OCI-LY1 (cell line): ENCODE measurements at regions not wholly inside any gene's neighbourhood (a gene's known extent, or its start where the extent isn't known, plus 50 kb on each side); places are given as distances from the start of the nearest gene placed in this dataset.

Experiments used
- H2AFZ ChIP-seq: fragments of 200-600 bp; sonication (generic), shearing (Covaris generic); 2 replicates; pipeline ENCODE4 v1.6.0; 2014; ENCODE audit warnings: antibody characterized with exemption, mild to moderate bottlenecking, low read length
- H3F3A ChIP-seq: fragments of 200-600 bp; sonication (generic), shearing (Covaris generic); 2 replicates; pipeline ENCODE4 v1.6.0; 2014; ENCODE audit warnings: mild to moderate bottlenecking, antibody characterized with exemption, low read length, moderate library complexity; ENCODE audit not compliant: insufficient read depth
- H3K27ac ChIP-seq: fragments of 200-600 bp; sonication (generic); 2 replicates; pipeline ENCODE4 v1.5.1; 2014; ENCODE audit warnings: low read length, mixed run types, mild to moderate bottlenecking, low read depth; ENCODE audit not compliant: poor library complexity, severe bottlenecking
- H3K27me3 ChIP-seq: fragments of 200-600 bp; sonication (generic); 2 replicates; pipeline ENCODE4 v1.6.0; 2014; ENCODE audit warnings: antibody characterized with exemption, mild to moderate bottlenecking, low read length, moderate library complexity; ENCODE audit not compliant: insufficient read depth
- H3K36me3 ChIP-seq: fragments of 200-600 bp; sonication (generic); 2 replicates; pipeline ENCODE4 v1.6.1; 2014; ENCODE audit warnings: mild to moderate bottlenecking, antibody characterized with exemption, low read length, moderate library complexity, mixed read lengths; ENCODE audit not compliant: insufficient read depth
- H3K4me1 ChIP-seq: fragments of 200-600 bp; sonication (generic); 2 replicates; pipeline ENCODE4 v1.5.1; 2014; ENCODE audit warnings: mild to moderate bottlenecking, low read length, moderate library complexity; ENCODE audit not compliant: insufficient read depth, severe bottlenecking
- H3K4me2 ChIP-seq: fragments of 200-600 bp; sonication (generic), shearing (Covaris generic); 2 replicates; pipeline ENCODE4 v1.6.1; 2014; ENCODE audit warnings: low read length
- H3K4me3 ChIP-seq: fragments of 200-600 bp; sonication (generic); 2 replicates; pipeline ENCODE4 v1.5.1; 2014; ENCODE audit warnings: low read length, low read depth, mild to moderate bottlenecking, mixed read lengths; ENCODE audit not compliant: poor library complexity, severe bottlenecking
- H3K79me2 ChIP-seq: fragments of 200-600 bp; shearing (Covaris generic); 2 replicates; pipeline ENCODE4 v1.6.1; 2016; ENCODE audit warnings: mixed run types, low read length, mixed read lengths; ENCODE audit not compliant: insufficient read depth
- H3K9ac ChIP-seq: fragments of 200-600 bp; sonication (generic), shearing (Covaris generic); 2 replicates; pipeline ENCODE4 v1.6.1; 2014; ENCODE audit warnings: mild to moderate bottlenecking, low read length, mixed read lengths
- H3K9me2 ChIP-seq: fragments of 200-600 bp; sonication (generic), shearing (Covaris generic); 2 replicates; pipeline ENCODE4 v1.6.1; 2014; ENCODE audit warnings: low read depth, mild to moderate bottlenecking, low read length, mixed read lengths
- H3K9me3 ChIP-seq: fragments of 200-600 bp; shearing (Covaris generic); 2 replicates; pipeline ENCODE4 v1.6.1; 2014; ENCODE audit warnings: low read length, mixed read lengths
- H4K20me1 ChIP-seq: fragments of 200-600 bp; sonication (generic), shearing (Covaris generic); 2 replicates; pipeline ENCODE4 v1.6.0; 2016; ENCODE audit warnings: mild to moderate bottlenecking, low read length; ENCODE audit not compliant: insufficient read depth
- EZH2 ChIP-seq: fragments of 200-600 bp; sonication (generic), shearing (Covaris generic); IDR thresholded peaks from 2 replicates; pipeline ENCODE4 v1.8.0; 2017; ENCODE audit warnings: borderline replicate concordance, mixed run types, mild to moderate bottlenecking, antibody characterized with exemption, low read length, moderate library complexity, mixed read lengths
- TF ChIP-seq, protein P1 (sequence below): fragments of 200-600 bp; sonication (generic), shearing (Covaris generic); IDR thresholded peaks from 2 replicates; pipeline ENCODE4 v1.5.1; 2017; ENCODE audit warnings: mild to moderate bottlenecking, antibody characterized with exemption, low read length, moderate library complexity, mixed read lengths

- Histone ChIP-seq H2AFZ (no peak overlapping the region), H3K4me2 (no peak overlapping the region), H3K9me2 (no peaks in the 10 kb centered on the region), H3K4me3 (no peak overlapping the region), H3K36me3 (no peaks in the 10 kb centered on the region), H3K9ac (no peak overlapping the region), H3K27me3 (no peaks in the 10 kb centered on the region), H4K20me1 (no peaks in the 10 kb centered on the region), H3F3A (no peaks in the 10 kb centered on the region), H3K27ac (no peak overlapping the region), H3K4me1 (no peaks in the 10 kb centered on the region), H3K9me3 (no peaks in the 10 kb centered on the region), H3K79me2 (no peaks in the 10 kb centered on the region)
- TF ChIP-seq, protein P1, sequence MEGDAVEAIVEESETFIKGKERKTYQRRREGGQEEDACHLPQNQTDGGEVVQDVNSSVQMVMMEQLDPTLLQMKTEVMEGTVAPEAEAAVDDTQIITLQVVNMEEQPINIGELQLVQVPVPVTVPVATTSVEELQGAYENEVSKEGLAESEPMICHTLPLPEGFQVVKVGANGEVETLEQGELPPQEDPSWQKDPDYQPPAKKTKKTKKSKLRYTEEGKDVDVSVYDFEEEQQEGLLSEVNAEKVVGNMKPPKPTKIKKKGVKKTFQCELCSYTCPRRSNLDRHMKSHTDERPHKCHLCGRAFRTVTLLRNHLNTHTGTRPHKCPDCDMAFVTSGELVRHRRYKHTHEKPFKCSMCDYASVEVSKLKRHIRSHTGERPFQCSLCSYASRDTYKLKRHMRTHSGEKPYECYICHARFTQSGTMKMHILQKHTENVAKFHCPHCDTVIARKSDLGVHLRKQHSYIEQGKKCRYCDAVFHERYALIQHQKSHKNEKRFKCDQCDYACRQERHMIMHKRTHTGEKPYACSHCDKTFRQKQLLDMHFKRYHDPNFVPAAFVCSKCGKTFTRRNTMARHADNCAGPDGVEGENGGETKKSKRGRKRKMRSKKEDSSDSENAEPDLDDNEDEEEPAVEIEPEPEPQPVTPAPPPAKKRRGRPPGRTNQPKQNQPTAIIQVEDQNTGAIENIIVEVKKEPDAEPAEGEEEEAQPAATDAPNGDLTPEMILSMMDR: no peak
- no peak for TF ChIP-seq EZH2
Observed at GRCh38 chr11:70785372-70785771, 387.0 kb downstream of the CTTN start.

- Histone ChIP-seq H3K9ac (no peak overlapping the region), H2AFZ (no peak overlapping the region), H3K27me3 (no peaks in the 10 kb centered on the region), H3K36me3 (no peaks in the 10 kb centered on the region), H3K4me3 (no peak overlapping the region), H3K79me2 (no peaks in the 10 kb centered on the region), H3K9me2 (no peaks in the 10 kb centered on the region), H3K4me1 (no peaks in the 10 kb centered on the region), H3K27ac (no peak overlapping the region), H3K4me2 (no peak overlapping the region), H3K9me3 (no peaks in the 10 kb centered on the region), H4K20me1 (no peaks in the 10 kb centered on the region), H3F3A (no peaks in the 10 kb centered on the region)
- TF ChIP-seq EZH2: no peak
- TF ChIP-seq, protein P1: no peak
Observed at GRCh38 chr11:70786021-70786665, 387.8 kb downstream of the CTTN start.

- Histone ChIP-seq H3K9me3 (peaks cover 4% of the 10 kb centered on the region; the same call in 1 of the 2 replicates), H3K27ac (no peak overlapping the region)
- TF ChIP-seq, protein P1: no peak
- TF ChIP-seq EZH2: no peak
Observed at GRCh38 chr11:70788248-70789022, 390.1 kb downstream of the CTTN start.

More at GRCh38 chr11:70788248-70789022, 390.1 kb downstream of the CTTN start:
- no peak overlapping the region for H3K4me2 ChIP-seq
- H3K36me3 ChIP-seq: no peaks in the 10 kb centered on the region
- H3K27me3 ChIP-seq: no peaks in the 10 kb centered on the region
- no peaks in the 10 kb centered on the region for H3K9me2 ChIP-seq
- no peaks in the 10 kb centered on the region for H3F3A ChIP-seq
- H4K20me1 ChIP-seq: no peaks in the 10 kb centered on the region
- H3K9ac ChIP-seq: no peak overlapping the region
- H3K79me2 ChIP-seq: no peaks in the 10 kb centered on the region
- H3K4me1 ChIP-seq: no peaks in the 10 kb centered on the region
- no peak overlapping the region for H2AFZ ChIP-seq
- no peak overlapping the region for H3K4me3 ChIP-seq
